ENCODE measurements at regions not wholly inside any gene's neighbourhood (a gene's known extent, or its start where the extent isn't known, plus 50 kb on each side); places are given as distances from the start of the nearest gene placed in this dataset.

GRCh38 chr5:143886651-143887638 lies 75.0 kb downstream of the HMHB1 start:
- no peak for TF ChIP-seq CREB1 (IDR thresholded peaks at IDR 0.05; ENCODE audit: low read depth)
- no peak for TF ChIP-seq USF1 (IDR thresholded peaks at IDR 0.05)
- TF ChIP-seq TAF1 (IDR thresholded peaks at IDR 0.05; ENCODE audit: low read depth), result no peak
- no peak for TF ChIP-seq TEAD4 (IDR thresholded peaks at IDR 0.05)
- no peak for TF ChIP-seq REST (IDR thresholded peaks at IDR 0.05; ENCODE audit: low read depth)
- TF ChIP-seq YY1 (IDR thresholded peaks at IDR 0.05; ENCODE audit: low read depth), result no peak
- TF ChIP-seq RAD21 (IDR thresholded peaks at IDR 0.05; ENCODE audit: low read depth), result no peak
- no peak for TF ChIP-seq EP300 (IDR thresholded peaks at IDR 0.05; ENCODE audit: borderline replicate concordance)
- no peak for TF ChIP-seq TCF12 (IDR thresholded peaks at IDR 0.05; ENCODE audit: low read depth)
- TF ChIP-seq CEBPB (IDR thresholded peaks at IDR 0.05), result no peak
- no peak for TF ChIP-seq MAX (IDR thresholded peaks at IDR 0.05)
- TF ChIP-seq NFIC (IDR thresholded peaks at IDR 0.05), result no peak

- no peak for TF ChIP-seq USF1 (IDR thresholded peaks at IDR 0.05)
- no peak for TF ChIP-seq ZBTB7A (IDR thresholded peaks at IDR 0.05; ENCODE audit: low read depth)
- no peak for TF ChIP-seq REST (IDR thresholded peaks at IDR 0.05; ENCODE audit: low read depth)
- no peak for TF ChIP-seq FOXM1 (IDR thresholded peaks at IDR 0.05; ENCODE audit: borderline replicate concordance, low read depth)
- no peak for TF ChIP-seq CEBPB (IDR thresholded peaks at IDR 0.05)
- TF ChIP-seq EGR1 (IDR thresholded peaks at IDR 0.05), result no peak
- no peak for TF ChIP-seq TCF12 (IDR thresholded peaks at IDR 0.05; ENCODE audit: low read depth)
- TF ChIP-seq NFIC (IDR thresholded peaks at IDR 0.05), result no peak
- TF ChIP-seq EP300 (IDR thresholded peaks at IDR 0.05; ENCODE audit: borderline replicate concordance), result no peak
- no peak for TF ChIP-seq TAF1 (IDR thresholded peaks at IDR 0.05; ENCODE audit: low read depth)
- TF ChIP-seq YY1 (IDR thresholded peaks at IDR 0.05; ENCODE audit: low read depth), result no peak
- TF ChIP-seq TEAD4 (IDR thresholded peaks at IDR 0.05), result no peak
- no peak for TF ChIP-seq CREB1 (IDR thresholded peaks at IDR 0.05; ENCODE audit: low read depth)
- no peak for TF ChIP-seq MAX (IDR thresholded peaks at IDR 0.05)
- no peak for TF ChIP-seq RAD21 (IDR thresholded peaks at IDR 0.05; ENCODE audit: low read depth)
These were observed 76.1 kb downstream of the HMHB1 start for GRCh38 chr5:143887903-143888665.

- no peak for TF ChIP-seq EGR1 (IDR thresholded peaks at IDR 0.05)
- no peak for TF ChIP-seq YY1 (IDR thresholded peaks at IDR 0.05; ENCODE audit: low read depth)
- TF ChIP-seq USF1 (IDR thresholded peaks at IDR 0.05), result no peak
- no peak for TF ChIP-seq ZBTB7A (IDR thresholded peaks at IDR 0.05; ENCODE audit: low read depth)
- no peak for TF ChIP-seq REST (IDR thresholded peaks at IDR 0.05; ENCODE audit: low read depth)
- TF ChIP-seq CREB1 (IDR thresholded peaks at IDR 0.05; ENCODE audit: low read depth), result no peak
- no peak for TF ChIP-seq EP300 (IDR thresholded peaks at IDR 0.05; ENCODE audit: borderline replicate concordance)
- TF ChIP-seq FOXM1 (IDR thresholded peaks at IDR 0.05; ENCODE audit: borderline replicate concordance, low read depth), result no peak
These were observed 77.0 kb downstream of the HMHB1 start for GRCh38 chr5:143888912-143889311.

Measured in Ishikawa (cell line).